Activated CD4-positive, alpha-beta T cell treated with anti-CD3 and anti-CD28 coated beads for 48 hours (primary cell): ENCODE measurements at regions not wholly inside any gene's neighbourhood (a gene's known extent, or its start where the extent isn't known, plus 50 kb on each side); places are given as distances from the start of the nearest gene placed in this dataset.
A peak's percentile ranks its signal among the peaks of the same experiment; 100 is the strongest.
"Not testable (repeated sequence)": the region's sequence is repeated elsewhere in the genome, so short reads cannot be mapped to it uniquely, and the experiment has no call there.

Experiments
- DNase-seq: peaks from one replicate; pipeline ENCODE4 v3.0.0-alpha.2; 2020

GRCh38 chr3:16055606-16056211 lies 118.8 kb upstream of the GALNT15 start:
- no peak for DNase-seq

DNA sequence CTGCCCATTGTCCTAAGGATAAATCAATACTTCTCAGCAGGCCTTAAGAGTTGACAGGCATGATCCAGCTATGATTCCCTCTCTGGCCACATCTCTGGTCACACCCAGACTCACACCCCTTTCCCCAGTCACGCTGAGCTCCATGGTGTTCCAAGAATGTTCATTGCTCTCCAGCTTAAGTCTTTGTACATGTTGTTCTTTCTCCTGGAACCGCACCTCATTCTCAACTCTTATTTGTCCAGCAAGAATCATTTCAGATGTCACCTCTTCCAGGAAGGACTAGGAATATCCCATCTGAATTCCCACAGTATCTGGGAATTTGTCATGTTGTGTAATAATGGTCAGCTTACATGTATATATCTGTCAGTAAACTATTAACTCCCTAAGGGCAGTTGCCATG lies 118.3 kb upstream of the GALNT15 start:
- no peak for DNase-seq

- no peak for DNase-seq
Measured at GRCh38 chr3:16058521-16058920, 116.0 kb upstream of the GALNT15 start.

DNA sequence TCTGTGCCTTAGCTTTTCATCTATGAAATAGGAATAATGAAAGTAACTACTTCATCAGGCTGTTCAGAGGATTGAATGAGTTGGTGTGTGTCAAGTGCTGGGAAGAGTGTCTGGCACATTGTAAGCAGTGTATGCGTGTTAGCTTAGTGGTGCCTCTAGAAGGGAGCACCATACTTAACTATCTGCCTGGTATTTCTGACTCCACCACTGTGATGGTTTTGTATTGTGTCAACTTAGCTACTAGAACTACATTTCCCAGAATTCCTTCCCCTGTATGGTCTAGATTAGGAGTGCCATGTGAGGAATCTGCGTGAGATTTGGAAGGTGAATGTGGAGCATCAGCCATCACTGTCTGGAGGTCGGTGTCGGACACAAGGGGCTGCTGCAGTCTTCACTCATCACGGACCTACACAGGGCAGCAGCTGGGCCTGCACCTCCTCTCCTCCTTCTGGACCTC lies 115.4 kb upstream of the GALNT15 start:
- no peak for DNase-seq

GRCh38 chr3:16059711-16060357 lies 114.6 kb upstream of the GALNT15 start:
- no peak for DNase-seq

GRCh38 chr3:16060358-16060852 lies 114.1 kb upstream of the GALNT15 start:
- DNase-seq = no peak

GRCh38 chr3:16060945-16061344 lies 113.5 kb upstream of the GALNT15 start:
- no peak for DNase-seq

GRCh38 chr3:16061491-16061890 lies 113.0 kb upstream of the GALNT15 start:
- no peak for DNase-seq

GRCh38 chr3:16063603-16064002 lies 110.9 kb upstream of the GALNT15 start:
- DNase-seq = no peak

DNA sequence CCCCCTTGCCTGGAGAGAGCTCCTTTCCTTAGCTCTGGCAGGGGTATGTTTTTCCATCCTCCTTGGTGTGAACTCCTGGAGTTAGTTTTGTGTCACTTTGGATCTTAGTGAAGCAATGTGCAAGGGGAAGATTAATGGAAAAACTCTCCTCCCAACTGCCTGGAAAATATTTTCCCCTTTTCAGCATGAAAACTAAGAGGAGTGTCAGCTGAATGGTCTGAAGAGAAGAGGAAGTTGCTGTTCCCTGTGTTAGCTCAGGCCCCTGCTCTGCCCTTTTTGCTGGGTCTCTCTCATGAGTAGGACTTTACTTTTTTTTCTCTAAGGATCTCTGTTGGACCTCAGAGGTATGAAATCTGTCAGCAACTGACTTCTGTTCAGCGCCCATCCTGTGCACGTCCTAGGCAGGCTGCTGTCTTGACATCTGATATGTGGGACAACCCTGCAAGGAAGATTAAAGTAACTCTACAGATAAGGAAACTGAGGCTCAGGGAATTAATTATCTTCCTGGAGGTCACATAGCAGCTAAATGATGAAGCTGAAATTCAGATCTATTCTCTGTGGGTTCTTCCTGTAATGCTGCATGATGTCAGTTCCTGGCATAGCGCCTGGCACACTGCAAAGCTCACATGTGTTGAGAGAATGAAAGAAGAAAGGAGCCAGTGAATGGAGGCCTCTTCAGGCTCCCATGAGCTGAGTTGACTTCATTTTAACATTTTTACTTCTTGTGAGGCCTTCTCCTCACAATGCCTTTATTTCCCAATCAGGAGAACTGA lies 109.7 kb upstream of the GALNT15 start:
- DNase-seq = peak; percentile 13

- DNase-seq = no peak
Measured at GRCh38 chr3:16066545-16066944, 107.9 kb upstream of the GALNT15 start.

- no peak for DNase-seq
Measured at GRCh38 chr3:16066975-16067374, 107.5 kb upstream of the GALNT15 start.

- no peak for DNase-seq
Measured at GRCh38 chr3:16067837-16068471, 106.5 kb upstream of the GALNT15 start.

DNA sequence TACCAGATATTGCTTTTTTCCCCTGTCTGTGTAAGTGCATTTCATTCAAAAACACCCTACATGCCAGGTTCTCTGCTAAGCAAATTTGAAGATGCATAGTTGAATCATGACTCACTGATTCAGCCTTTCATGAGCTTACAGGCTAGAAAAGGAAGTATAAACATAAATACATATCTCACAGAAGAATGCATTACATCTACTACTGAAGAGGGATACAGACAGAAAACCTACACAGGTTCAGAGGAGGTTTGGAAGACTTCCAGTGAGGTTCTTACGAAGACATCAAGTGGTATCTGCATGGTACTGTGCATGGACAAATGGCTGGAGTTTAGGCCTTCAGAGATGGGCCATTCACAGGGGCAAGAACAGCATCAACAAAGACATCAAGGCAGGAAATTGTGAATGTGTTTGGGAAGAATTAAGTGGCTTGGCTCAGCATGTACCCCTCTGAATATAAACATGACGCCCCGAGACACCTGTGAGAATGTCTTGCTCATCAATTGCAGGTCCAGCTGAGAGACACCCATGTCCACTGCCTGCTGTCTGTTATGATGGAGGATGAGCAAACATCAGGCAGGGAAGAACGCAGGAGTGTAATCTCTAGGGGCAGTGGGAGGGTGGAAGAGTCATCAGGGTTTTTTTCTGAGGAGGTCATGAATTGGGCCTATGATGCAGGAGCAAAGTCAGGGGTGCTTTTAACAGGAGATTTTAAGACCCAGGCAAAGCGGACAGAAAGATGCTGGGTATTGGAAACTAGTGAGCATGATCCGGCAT lies 105.1 kb upstream of the GALNT15 start:
- no peak for DNase-seq

- DNase-seq = no peak
Measured at GRCh38 chr3:16070707-16071106, 103.8 kb upstream of the GALNT15 start.

GRCh38 chr3:16071206-16071605 lies 103.3 kb upstream of the GALNT15 start:
- DNase-seq = no peak

GRCh38 chr3:16072420-16073110 lies 101.9 kb upstream of the GALNT15 start:
- no peak for DNase-seq

DNA sequence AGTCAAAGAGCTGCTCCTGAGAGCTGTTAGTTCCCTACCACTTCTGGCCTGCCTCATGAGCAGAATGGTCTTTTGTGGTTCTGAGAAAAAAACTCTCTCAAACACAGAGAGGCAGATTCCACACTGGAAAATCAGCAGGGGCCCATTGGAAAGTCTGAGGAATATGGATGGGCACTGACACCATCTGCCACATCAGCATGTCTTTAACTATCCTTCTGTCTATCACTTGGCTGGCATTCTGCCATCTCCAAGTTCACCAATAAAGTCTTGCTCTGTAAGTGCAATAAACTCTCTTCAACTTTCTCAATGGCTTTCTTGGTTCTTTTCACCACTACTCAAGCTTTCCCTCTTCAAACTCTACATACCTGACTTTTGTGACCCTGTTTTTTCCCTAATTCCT lies 101.3 kb upstream of the GALNT15 start:
- DNase-seq = no peak

- DNase-seq = not testable (repeated sequence)
Measured at GRCh38 chr3:16073990-16074671, 100.3 kb upstream of the GALNT15 start.

DNA sequence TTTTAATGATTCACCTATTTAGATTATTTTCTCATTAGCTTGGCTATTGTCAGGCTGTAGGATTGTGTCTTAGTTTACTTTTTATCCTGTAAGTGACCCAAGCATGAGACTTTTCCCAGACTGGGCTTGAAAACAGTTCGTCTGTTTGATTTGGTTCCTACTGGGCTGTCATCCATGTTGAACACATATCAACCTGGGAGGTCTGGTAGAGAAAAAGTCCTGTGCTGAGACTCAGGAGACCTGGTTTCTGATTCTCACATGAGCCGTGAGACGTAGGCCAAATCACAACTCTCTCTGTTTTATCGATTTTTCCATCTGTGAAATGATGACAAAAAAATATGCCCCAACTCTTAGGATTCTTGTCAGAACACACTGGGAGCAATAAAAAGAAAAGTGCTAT lies 98.8 kb upstream of the GALNT15 start:
- DNase-seq = no peak

DNA sequence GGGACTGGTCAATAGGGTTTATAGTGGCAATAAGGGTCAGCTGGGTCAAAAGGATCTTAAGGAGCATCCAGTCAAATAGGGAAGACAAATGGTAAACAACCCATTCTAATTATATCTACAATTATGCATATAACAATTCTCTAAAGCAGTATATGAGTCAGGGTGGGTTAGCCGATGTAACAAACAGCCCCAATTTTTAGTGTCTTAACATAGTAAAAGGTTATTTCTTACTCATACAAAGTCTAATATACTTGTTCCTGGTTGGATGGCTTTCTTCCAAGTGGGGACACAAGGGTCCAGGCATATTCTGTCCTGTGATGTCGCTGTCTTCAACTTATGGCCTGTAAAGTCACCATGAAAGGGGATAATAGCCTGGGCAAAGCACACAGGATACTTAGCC lies 97.9 kb upstream of the GALNT15 start:
- DNase-seq = no peak
